ENCODE measurements at regions not wholly inside any gene's neighbourhood (a gene's known extent, or its start where the extent isn't known, plus 50 kb on each side); places are given as distances from the start of the nearest gene placed in this dataset.

DNA sequence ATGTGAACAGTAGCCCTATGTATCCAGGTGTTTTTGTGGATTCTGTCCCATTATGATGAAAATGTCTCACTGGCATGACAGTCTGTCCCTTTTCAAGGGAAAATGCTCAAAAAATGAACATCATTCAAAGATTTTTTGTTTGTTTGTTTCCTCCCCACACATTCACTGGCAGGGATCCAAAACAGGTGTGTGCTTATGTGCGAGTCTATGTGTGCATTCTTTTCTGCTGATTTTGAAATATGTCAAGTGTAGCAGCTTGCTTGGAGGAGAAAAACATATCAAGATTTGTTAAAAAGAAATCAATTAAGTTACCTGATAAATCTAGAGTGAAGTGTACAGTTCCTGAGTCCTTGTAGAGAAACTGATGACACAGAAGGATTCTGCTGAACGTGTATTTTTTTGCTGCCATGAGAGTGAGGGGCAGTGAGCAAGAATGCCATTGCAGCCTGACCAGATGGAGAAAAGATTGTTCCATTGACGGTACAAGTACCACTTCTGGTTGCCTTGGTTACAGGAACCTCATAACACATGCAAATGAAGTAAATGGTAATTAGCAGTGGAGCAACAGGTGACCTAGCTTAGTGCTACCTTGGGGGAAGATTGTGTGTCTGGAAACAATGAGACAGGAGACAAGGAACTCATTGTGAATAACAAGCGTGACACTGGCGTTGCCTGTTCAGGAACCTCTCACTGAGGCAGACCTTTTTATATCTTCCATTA, 277.4 kb upstream of the PHYHIPL start:
- no peak overlapping the region; the same call in 1 of the 2 replicates for H3K27ac Mint-ChIP-seq
- Histone ChIP-seq H3K4me2 (0 out of 2 replicates have a peak overlapping the region, but pooled peaks have one; percentile 4), H2AFZ (0 out of 2 replicates have a peak overlapping the region, but pooled peaks have one; percentile 48)

More for the DNA sequence above, 277.4 kb upstream of the PHYHIPL start:
- H3K27me3 ChIP-seq (ENCODE audit: insufficient read depth): no peaks in the 10 kb centered on the region
- no peak overlapping the region for H3K4me3 ChIP-seq
- H3K4me1 Mint-ChIP-seq: peaks cover 10% of the 10 kb centered on the region; the same call in 2 of the 3 replicates
- H3K36me3 Mint-ChIP-seq (ENCODE audit: low read depth): peaks cover 3% of the 10 kb centered on the region
- no peaks in the 10 kb centered on the region; the same call in 1 of the 2 replicates for H3K4me1 ChIP-seq (ENCODE audit: insufficient read depth)
- DNase-seq (ENCODE audit: low spot score) (peak; percentile 45), ATAC-seq (no peak)
- H3K9me2 ChIP-seq (ENCODE audit: insufficient read depth): peaks cover 3% of the 10 kb centered on the region; the same call in 1 of the 2 replicates
- H3K4me3 Mint-ChIP-seq: no peak overlapping the region
- H3K79me2 ChIP-seq (replicated peaks; ENCODE audit: insufficient read depth): no peaks in the 10 kb centered on the region
- no peak overlapping the region for H3K27ac ChIP-seq (ENCODE audit: low read depth)
- no peaks in the 10 kb centered on the region for H3K36me3 ChIP-seq (ENCODE audit: insufficient read depth)
- peaks cover 10% of the 10 kb centered on the region; the same call in 2 of the 3 replicates for H3K9me3 Mint-ChIP-seq
- H4K20me1 ChIP-seq (replicated peaks; ENCODE audit: insufficient read depth): no peaks in the 10 kb centered on the region
- no peaks in the 10 kb centered on the region for H3F3A ChIP-seq (replicated peaks; ENCODE audit: low read depth)
- H3K27me3 Mint-ChIP-seq (ENCODE audit: insufficient read depth, low read depth, poor library complexity): no peaks in the 10 kb centered on the region
- TF ChIP-seq ZNF114 (CRISPR knock-in tag; IDR thresholded peaks at IDR 0.05) (no peak), EZH2 (IDR thresholded peaks at IDR 0.05; ENCODE audit: low read depth, unreplicated experiment) (no peak), EZH2phosphoT487 (IDR thresholded peaks at IDR 0.05; ENCODE audit: unreplicated experiment) (no peak), CREB1 (CRISPR knock-in tag; IDR thresholded peaks at IDR 0.05; ENCODE audit: low read depth) (no peak)
- TF ChIP-seq, protein P1, sequence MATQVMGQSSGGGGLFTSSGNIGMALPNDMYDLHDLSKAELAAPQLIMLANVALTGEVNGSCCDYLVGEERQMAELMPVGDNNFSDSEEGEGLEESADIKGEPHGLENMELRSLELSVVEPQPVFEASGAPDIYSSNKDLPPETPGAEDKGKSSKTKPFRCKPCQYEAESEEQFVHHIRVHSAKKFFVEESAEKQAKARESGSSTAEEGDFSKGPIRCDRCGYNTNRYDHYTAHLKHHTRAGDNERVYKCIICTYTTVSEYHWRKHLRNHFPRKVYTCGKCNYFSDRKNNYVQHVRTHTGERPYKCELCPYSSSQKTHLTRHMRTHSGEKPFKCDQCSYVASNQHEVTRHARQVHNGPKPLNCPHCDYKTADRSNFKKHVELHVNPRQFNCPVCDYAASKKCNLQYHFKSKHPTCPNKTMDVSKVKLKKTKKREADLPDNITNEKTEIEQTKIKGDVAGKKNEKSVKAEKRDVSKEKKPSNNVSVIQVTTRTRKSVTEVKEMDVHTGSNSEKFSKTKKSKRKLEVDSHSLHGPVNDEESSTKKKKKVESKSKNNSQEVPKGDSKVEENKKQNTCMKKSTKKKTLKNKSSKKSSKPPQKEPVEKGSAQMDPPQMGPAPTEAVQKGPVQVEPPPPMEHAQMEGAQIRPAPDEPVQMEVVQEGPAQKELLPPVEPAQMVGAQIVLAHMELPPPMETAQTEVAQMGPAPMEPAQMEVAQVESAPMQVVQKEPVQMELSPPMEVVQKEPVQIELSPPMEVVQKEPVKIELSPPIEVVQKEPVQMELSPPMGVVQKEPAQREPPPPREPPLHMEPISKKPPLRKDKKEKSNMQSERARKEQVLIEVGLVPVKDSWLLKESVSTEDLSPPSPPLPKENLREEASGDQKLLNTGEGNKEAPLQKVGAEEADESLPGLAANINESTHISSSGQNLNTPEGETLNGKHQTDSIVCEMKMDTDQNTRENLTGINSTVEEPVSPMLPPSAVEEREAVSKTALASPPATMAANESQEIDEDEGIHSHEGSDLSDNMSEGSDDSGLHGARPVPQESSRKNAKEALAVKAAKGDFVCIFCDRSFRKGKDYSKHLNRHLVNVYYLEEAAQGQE (IDR thresholded peaks at IDR 0.05; ENCODE audit: unreplicated experiment): no peak
- TF ChIP-seq, protein P2, sequence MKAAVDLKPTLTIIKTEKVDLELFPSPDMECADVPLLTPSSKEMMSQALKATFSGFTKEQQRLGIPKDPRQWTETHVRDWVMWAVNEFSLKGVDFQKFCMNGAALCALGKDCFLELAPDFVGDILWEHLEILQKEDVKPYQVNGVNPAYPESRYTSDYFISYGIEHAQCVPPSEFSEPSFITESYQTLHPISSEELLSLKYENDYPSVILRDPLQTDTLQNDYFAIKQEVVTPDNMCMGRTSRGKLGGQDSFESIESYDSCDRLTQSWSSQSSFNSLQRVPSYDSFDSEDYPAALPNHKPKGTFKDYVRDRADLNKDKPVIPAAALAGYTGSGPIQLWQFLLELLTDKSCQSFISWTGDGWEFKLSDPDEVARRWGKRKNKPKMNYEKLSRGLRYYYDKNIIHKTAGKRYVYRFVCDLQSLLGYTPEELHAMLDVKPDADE (IDR thresholded peaks at IDR 0.05): no peak
- TF ChIP-seq, protein P3, sequence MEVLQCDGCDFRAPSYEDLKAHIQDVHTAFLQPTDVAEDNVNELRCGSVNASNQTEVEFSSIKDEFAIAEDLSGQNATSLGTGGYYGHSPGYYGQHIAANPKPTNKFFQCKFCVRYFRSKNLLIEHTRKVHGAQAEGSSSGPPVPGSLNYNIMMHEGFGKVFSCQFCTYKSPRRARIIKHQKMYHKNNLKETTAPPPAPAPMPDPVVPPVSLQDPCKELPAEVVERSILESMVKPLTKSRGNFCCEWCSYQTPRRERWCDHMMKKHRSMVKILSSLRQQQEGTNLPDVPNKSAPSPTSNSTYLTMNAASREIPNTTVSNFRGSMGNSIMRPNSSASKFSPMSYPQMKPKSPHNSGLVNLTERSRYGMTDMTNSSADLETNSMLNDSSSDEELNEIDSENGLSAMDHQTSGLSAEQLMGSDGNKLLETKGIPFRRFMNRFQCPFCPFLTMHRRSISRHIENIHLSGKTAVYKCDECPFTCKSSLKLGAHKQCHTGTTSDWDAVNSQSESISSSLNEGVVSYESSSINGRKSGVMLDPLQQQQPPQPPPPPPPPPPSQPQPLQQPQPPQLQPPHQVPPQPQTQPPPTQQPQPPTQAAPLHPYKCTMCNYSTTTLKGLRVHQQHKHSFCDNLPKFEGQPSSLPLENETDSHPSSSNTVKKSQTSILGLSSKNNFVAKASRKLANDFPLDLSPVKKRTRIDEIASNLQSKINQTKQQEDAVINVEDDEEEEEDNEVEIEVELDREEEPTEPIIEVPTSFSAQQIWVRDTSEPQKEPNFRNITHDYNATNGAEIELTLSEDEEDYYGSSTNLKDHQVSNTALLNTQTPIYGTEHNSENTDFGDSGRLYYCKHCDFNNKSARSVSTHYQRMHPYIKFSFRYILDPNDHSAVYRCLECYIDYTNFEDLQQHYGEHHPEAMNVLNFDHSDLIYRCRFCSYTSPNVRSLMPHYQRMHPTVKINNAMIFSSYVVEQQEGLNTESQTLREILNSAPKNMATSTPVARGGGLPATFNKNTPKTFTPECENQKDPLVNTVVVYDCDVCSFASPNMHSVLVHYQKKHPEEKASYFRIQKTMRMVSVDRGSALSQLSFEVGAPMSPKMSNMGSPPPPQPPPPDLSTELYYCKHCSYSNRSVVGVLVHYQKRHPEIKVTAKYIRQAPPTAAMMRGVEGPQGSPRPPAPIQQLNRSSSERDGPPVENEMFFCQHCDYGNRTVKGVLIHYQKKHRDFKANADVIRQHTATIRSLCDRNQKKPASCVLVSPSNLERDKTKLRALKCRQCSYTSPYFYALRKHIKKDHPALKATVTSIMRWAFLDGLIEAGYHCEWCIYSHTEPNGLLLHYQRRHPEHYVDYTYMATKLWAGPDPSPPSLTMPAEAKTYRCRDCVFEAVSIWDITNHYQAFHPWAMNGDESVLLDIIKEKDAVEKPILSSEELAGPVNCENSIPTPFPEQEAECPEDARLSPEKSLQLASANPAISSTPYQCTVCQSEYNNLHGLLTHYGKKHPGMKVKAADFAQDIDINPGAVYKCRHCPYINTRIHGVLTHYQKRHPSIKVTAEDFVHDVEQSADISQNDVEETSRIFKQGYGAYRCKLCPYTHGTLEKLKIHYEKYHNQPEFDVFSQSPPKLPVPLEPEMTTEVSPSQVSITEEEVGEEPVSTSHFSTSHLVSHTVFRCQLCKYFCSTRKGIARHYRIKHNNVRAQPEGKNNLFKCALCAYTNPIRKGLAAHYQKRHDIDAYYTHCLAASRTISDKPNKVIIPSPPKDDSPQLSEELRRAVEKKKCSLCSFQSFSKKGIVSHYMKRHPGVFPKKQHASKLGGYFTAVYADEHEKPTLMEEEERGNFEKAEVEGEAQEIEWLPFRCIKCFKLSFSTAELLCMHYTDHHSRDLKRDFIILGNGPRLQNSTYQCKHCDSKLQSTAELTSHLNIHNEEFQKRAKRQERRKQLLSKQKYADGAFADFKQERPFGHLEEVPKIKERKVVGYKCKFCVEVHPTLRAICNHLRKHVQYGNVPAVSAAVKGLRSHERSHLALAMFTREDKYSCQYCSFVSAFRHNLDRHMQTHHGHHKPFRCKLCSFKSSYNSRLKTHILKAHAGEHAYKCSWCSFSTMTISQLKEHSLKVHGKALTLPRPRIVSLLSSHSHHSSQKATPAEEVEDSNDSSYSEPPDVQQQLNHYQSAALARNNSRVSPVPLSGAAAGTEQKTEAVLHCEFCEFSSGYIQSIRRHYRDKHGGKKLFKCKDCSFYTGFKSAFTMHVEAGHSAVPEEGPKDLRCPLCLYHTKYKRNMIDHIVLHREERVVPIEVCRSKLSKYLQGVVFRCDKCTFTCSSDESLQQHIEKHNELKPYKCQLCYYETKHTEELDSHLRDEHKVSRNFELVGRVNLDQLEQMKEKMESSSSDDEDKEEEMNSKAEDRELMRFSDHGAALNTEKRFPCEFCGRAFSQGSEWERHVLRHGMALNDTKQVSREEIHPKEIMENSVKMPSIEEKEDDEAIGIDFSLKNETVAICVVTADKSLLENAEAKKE (CRISPR knock-in tag; IDR thresholded peaks at IDR 0.05): no peak

Measured in GM23338 (cell line).